Gastrocnemius medialis (tissue), 4 donors: ENCODE measurements at regions not wholly inside any gene's neighbourhood (a gene's known extent, or its start where the extent isn't known, plus 50 kb on each side); places are given as distances from the start of the nearest gene placed in this dataset.

ENCODE experiments used
- ATAC-seq, 2 donors: fragments of 150-250 bp; one replicate each; pipeline ENCODE4 v1.9.1; 2016
- DNase-seq, 2 donors: peaks; one replicate each; pipeline ENCODE4 v3.0.0-alpha.2; 2019
- H3K27ac ChIP-seq, 4 donors: fragments of 200-600 bp; sonication (generic); 1 replicate in 1 of 4; 2 replicates in 3 of 4; pipeline ENCODE4 v1.5.1; 2016 to 2018; ENCODE audit warnings: mild to moderate bottlenecking in 2 of 4, moderate library complexity in 1 of 4
- H3K27me3 ChIP-seq, 3 donors: fragments of 200-600 bp; sonication (generic) in 2 of 3; 1 replicate in 1 of 3; 2 replicates in 2 of 3; pipeline versions ENCODE4 v1.5.1 to v1.6.0; 2016 to 2019; ENCODE audit warnings: mild to moderate bottlenecking in 1 of 3, moderate library complexity in 1 of 3
- H3K36me3 ChIP-seq, 2 donors: fragments of 200-600 bp; sonication (generic) in 1 of 2; one replicate each; pipeline ENCODE4 v1.5.1; 2017 to 2018
- H3K4me1 ChIP-seq, 2 donors: fragments of 200-600 bp; sonication (generic) in 1 of 2; one replicate each; pipeline ENCODE4 v1.5.1; 2016 to 2017; ENCODE audit warnings: mild to moderate bottlenecking in 2 of 2
- H3K4me3 ChIP-seq, 4 donors: fragments of 200-600 bp; sonication (generic) in 3 of 4; 1 replicate in 1 of 4; 2 replicates in 3 of 4; pipeline ENCODE4 v1.5.1; 2016 to 2019; ENCODE audit warnings: mild to moderate bottlenecking in 2 of 4
- H3K9me3 ChIP-seq, 3 donors: fragments of 200-600 bp; sonication (generic) in 2 of 3; 1 replicate in 1 of 3; 2 replicates in 2 of 3; pipeline ENCODE4 v1.5.1; 2016 to 2019
- POLR2A ChIP-seq, 2 donors: fragments of 450-650 bp; IDR thresholded peaks; one replicate each; pipeline ENCODE4 v1.6.1; 2017; ENCODE audit warnings: antibody characterized with exemption in 2 of 2, mild to moderate bottlenecking in 2 of 2, moderate library complexity in 2 of 2
- in situ Hi-C, 4 donors: fragments of 200-750 bp; cut with MboI; loops; one replicate each; pipeline versions ENCODE4 v1.15.0 to v1.8.0; 2017; ENCODE audit warnings: low sequenced_read_pairs in 4 of 4
- intact Hi-C: fragments of 100-400 bp; cut with DNase I; formaldehyde crosslinking; loops from one replicate; pipeline ENCODE4 v1.15.1; 2023; ENCODE audit warnings: low total_unique reads
- TF ChIP-seq, protein P1 (sequence below), 5 experiments: fragments of 450-650 bp in 3 of 5; fragments of 200-600 bp in 2 of 5; sonication (generic) in 2 of 5; IDR thresholded peaks in 4 of 5; conservative IDR thresholded peaks in 1 of 5; 1 replicate in 4 of 5; 2 replicates in 1 of 5; pipeline ENCODE4 v1.5.1; 2016 to 2019; ENCODE audit warnings: antibody characterized with exemption in 5 of 5, mild to moderate bottlenecking in 3 of 5, moderate library complexity in 3 of 5

DNA sequence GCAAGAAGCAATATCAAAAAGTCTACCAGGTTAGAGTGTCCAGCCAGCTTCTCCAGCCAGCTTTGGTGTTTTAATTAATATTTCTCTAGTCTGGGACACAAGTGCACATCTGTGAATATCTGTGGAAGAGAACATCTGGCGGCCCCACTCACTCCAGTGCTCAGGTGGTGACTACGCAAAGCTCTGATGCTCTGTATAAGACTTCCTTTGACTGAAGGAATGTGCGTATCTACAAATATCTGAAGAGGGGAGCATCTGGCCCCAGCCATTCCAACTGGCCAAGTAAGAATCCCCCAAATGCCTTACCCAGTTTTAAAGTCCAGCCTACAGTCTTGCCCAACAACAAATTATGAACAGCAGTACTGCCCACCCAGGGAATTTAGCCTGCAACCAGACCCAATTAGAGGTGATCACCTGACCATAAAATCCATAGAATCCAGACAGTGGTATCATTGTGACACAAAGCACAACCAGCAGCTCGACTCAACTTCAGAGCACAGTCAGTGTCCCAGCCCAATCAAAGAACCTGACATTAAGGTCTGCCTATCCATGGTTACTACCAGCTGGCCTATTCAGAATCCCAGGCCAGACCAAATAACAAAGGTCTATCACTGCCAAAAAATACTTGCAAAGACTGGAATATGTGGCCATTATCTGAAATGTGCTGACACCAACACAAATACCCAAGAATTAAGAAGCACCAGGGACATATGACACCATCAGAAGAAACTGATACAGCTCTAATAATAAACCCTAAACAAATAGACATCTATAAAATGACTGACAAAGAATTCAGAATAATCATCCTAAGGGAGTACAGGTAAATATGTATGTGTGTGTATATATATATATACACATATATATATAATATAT is 76.1 kb upstream of the MANEA start:
- Histone ChIP-seq H3K36me3 (no peaks in the 10 kb centered on the region), H3K9me3 (no peaks in the 10 kb centered on the region), H3K27ac (no peak overlapping the region), H3K27me3 (no peaks in the 10 kb centered on the region), H3K4me3 (no peak overlapping the region), H3K4me1 (no peaks in the 10 kb centered on the region)
- intact Hi-C loops (no loop called here), in situ Hi-C loops (no loop called here)
- TF ChIP-seq, protein P1, sequence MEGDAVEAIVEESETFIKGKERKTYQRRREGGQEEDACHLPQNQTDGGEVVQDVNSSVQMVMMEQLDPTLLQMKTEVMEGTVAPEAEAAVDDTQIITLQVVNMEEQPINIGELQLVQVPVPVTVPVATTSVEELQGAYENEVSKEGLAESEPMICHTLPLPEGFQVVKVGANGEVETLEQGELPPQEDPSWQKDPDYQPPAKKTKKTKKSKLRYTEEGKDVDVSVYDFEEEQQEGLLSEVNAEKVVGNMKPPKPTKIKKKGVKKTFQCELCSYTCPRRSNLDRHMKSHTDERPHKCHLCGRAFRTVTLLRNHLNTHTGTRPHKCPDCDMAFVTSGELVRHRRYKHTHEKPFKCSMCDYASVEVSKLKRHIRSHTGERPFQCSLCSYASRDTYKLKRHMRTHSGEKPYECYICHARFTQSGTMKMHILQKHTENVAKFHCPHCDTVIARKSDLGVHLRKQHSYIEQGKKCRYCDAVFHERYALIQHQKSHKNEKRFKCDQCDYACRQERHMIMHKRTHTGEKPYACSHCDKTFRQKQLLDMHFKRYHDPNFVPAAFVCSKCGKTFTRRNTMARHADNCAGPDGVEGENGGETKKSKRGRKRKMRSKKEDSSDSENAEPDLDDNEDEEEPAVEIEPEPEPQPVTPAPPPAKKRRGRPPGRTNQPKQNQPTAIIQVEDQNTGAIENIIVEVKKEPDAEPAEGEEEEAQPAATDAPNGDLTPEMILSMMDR (IDR thresholded peaks at IDR 0.05 in 4 of 5, conservative IDR thresholded peaks at IDR 0.05 in 1 of 5): no peak
- no peak for TF ChIP-seq POLR2A (IDR thresholded peaks at IDR 0.05)
- DNase-seq (no peak), ATAC-seq (no peak)

DNA sequence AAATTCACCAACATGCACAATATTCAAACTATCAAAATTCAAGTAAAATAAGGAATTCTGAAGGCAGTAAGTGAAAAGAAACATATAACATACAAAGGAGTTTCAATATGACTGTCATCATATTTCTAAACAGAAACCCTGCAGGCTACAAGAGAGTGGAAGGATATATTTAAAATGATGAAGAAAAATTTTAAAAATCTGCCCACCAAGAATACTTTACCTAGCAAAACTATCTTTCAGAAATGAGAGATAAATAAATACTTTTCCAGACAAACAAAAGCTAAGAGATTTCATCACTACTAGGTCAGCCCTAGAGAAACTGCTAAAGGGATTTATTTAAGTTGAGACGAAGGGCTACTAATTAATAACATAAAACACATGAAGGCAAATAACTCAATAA is 73.8 kb upstream of the MANEA start:
- Histone ChIP-seq H3K9me3 (no peaks in the 10 kb centered on the region), H3K4me3 (no peak overlapping the region), H3K27me3 (no peaks in the 10 kb centered on the region), H3K36me3 (no peaks in the 10 kb centered on the region), H3K27ac (no peak overlapping the region), H3K4me1 (no peaks in the 10 kb centered on the region)
- no peak for DNase-seq
- ATAC-seq: no peak
- intact Hi-C loops: no loop called here
- TF ChIP-seq, protein P1 (IDR thresholded peaks at IDR 0.05 in 4 of 5, conservative IDR thresholded peaks at IDR 0.05 in 1 of 5): no peak
- no peak for TF ChIP-seq POLR2A (IDR thresholded peaks at IDR 0.05)
- in situ Hi-C loops: no loop called here

DNA sequence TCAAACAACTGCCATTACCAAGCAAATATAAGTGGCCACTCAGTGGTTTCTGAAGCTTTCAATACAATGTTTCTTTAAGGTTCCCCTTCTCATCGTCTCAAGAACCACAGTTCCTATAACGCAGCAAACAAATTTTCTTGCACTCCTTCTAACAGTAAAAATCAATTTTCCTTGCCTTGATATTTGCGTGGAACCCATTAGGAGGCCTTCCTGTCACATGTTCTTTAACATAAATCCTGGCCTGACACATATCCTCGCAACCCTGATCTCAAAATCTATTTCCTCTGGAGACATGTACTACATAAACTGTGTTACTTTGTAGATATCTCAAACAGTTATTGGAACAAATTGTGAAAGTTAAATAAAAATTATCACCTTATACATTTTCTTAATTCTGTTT is 65.9 kb upstream of the MANEA start:
- no peak for DNase-seq
- H3K9me3 ChIP-seq: no peaks in the 10 kb centered on the region
- intact Hi-C loops: no loop called here
- H3K27ac ChIP-seq: no peak overlapping the region
- no peaks in the 10 kb centered on the region for H3K4me1 ChIP-seq
- H3K36me3 ChIP-seq: no peaks in the 10 kb centered on the region
- ATAC-seq: no peak
- TF ChIP-seq, protein P1 (IDR thresholded peaks at IDR 0.05 in 4 of 5, conservative IDR thresholded peaks at IDR 0.05 in 1 of 5): no peak
- TF ChIP-seq POLR2A (IDR thresholded peaks at IDR 0.05): no peak
- in situ Hi-C loops: no loop called here
- no peak overlapping the region for H3K4me3 ChIP-seq
- no peaks in the 10 kb centered on the region for H3K27me3 ChIP-seq

DNA sequence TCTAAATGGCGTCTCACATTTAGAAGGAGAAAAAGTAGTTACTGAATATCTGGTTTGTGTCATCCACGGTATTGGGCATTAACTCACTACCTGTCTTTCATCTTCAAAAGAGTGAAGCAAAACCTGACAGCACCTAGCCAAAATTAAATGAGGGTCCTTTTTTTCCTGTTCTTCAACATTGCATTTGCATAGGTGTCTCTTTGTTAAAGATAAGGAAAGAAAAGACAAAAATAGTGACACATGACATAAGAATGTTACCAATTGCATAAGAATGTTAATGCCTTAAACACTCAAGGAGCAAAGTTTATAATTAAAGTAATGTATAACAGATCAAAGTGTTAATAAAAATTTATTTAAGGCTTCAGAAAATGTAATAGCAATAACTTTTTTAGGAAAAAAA is 61.4 kb upstream of the MANEA start:
- Histone ChIP-seq H3K27me3 (no peaks in the 10 kb centered on the region), H3K9me3 (no peaks in the 10 kb centered on the region), H3K27ac (no peak overlapping the region), H3K4me1 (no peaks in the 10 kb centered on the region), H3K4me3 (no peak overlapping the region), H3K36me3 (no peaks in the 10 kb centered on the region)
- TF ChIP-seq, protein P1 (IDR thresholded peaks at IDR 0.05 in 4 of 5, conservative IDR thresholded peaks at IDR 0.05 in 1 of 5): no peak
- no peak for DNase-seq
- in situ Hi-C loops (no loop called here), intact Hi-C loops (no loop called here)
- ATAC-seq: no peak

DNA sequence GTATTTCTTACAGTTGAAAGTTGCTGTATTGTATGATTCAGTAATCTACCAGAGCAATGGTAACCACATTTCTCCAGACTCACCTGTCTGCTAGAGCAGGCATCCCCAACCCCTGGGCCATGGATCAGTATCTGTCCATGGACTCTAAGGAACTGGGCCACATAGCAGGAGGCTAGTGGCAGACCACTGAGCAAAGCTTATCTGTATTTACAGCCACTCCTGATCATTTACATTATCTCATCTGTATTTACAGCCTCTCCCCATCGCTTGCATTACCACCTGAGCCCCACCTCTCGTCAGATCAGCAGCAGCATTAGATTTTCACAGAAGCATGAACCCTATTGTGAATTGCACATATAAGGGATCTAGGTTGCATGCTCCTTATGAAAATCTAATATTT is 60.3 kb upstream of the MANEA start:
- no peak for DNase-seq
- no peak for ATAC-seq

More for the DNA sequence above, 60.3 kb upstream of the MANEA start:
- no peaks in the 10 kb centered on the region for H3K27me3 ChIP-seq
- intact Hi-C loops: no loop called here
- in situ Hi-C loops: no loop called here
- TF ChIP-seq, protein P1 (IDR thresholded peaks at IDR 0.05 in 4 of 5, conservative IDR thresholded peaks at IDR 0.05 in 1 of 5): no peak
- no peak for TF ChIP-seq POLR2A (IDR thresholded peaks at IDR 0.05)
- no peaks in the 10 kb centered on the region for H3K4me1 ChIP-seq
- no peaks in the 10 kb centered on the region for H3K9me3 ChIP-seq
- no peaks in the 10 kb centered on the region for H3K36me3 ChIP-seq
- no peak overlapping the region for H3K4me3 ChIP-seq
- no peak overlapping the region for H3K27ac ChIP-seq
